Loucy (cell line): ENCODE measurements at regions not wholly inside any gene's neighbourhood (a gene's known extent, or its start where the extent isn't known, plus 50 kb on each side); places are given as distances from the start of the nearest gene placed in this dataset.
A peak's percentile ranks its signal among the peaks of the same experiment; 100 is the strongest.

Experiments
- H2AFZ ChIP-seq: fragments of 200-600 bp; sonication (generic); 2 replicates; pipeline ENCODE4 v1.6.0; 2016; ENCODE audit warnings: antibody characterized with exemption, mild to moderate bottlenecking, low read length, moderate library complexity
- H3F3A ChIP-seq: fragments of 200-600 bp; 2 replicates; pipeline ENCODE4 v1.6.0; 2016; ENCODE audit warnings: antibody characterized with exemption, low read depth, mild to moderate bottlenecking
- H3K27me3 ChIP-seq: fragments of 200-600 bp; sonication (generic); 2 replicates; pipeline ENCODE4 v1.6.1; 2014; ENCODE audit warnings: low read length, mild to moderate bottlenecking; ENCODE audit not compliant: insufficient read depth, poor library complexity, severe bottlenecking
- H3K36me3 ChIP-seq: fragments of 200-600 bp; sonication (generic); 2 replicates; pipeline ENCODE4 v1.6.1; 2016; ENCODE audit warnings: low read length; ENCODE audit not compliant: insufficient read depth
- H3K4me1 ChIP-seq: fragments of 200-600 bp; sonication (generic); 2 replicates; pipeline ENCODE4 v1.5.1; 2014; ENCODE audit warnings: low read length, mild to moderate bottlenecking; ENCODE audit not compliant: insufficient read depth, poor library complexity, severe bottlenecking
- H3K4me2 ChIP-seq: fragments of 200-600 bp; sonication (generic); 2 replicates; pipeline ENCODE4 v1.6.0; 2014; ENCODE audit warnings: antibody characterized with exemption, low read length, low read depth, mild to moderate bottlenecking; ENCODE audit not compliant: poor library complexity, severe bottlenecking
- H3K4me3 ChIP-seq: fragments of 200-600 bp; sonication (generic); 2 replicates; pipeline ENCODE4 v1.5.1; 2014; ENCODE audit warnings: low read length, mild to moderate bottlenecking, mixed read lengths; ENCODE audit not compliant: poor library complexity, severe bottlenecking
- H3K79me2 ChIP-seq: fragments of 200-600 bp; sonication (generic); 2 replicates; pipeline ENCODE4 v1.6.1; 2014; ENCODE audit warnings: low read length; ENCODE audit not compliant: insufficient read depth
- H3K9ac ChIP-seq: fragments of 200-600 bp; sonication (generic); 2 replicates; pipeline ENCODE4 v1.6.0; 2014; ENCODE audit warnings: mild to moderate bottlenecking, low read depth, low read length, moderate library complexity; ENCODE audit not compliant: poor library complexity, severe bottlenecking
- H3K9me2 ChIP-seq: fragments of 200-600 bp; sonication (generic); replicated peaks from 2 replicates; pipeline ENCODE4 v1.6.1; 2016; ENCODE audit warnings: low read depth, low read length, mixed read lengths
- H3K9me3 ChIP-seq: fragments of 200-600 bp; sonication (generic); 2 replicates; pipeline ENCODE4 v1.6.1; 2014; ENCODE audit warnings: mild to moderate bottlenecking, antibody characterized with exemption, low read length, low read depth; ENCODE audit not compliant: insufficient read depth
- H4K20me1 ChIP-seq: fragments of 200-600 bp; sonication (generic); 2 replicates; pipeline ENCODE4 v1.6.0; 2014; ENCODE audit warnings: antibody characterized with exemption, low read length, mild to moderate bottlenecking; ENCODE audit not compliant: insufficient read depth, poor library complexity, severe bottlenecking
- CTCF ChIP-seq: fragments of 200-600 bp; sonication (generic); conservative IDR thresholded peaks from 2 replicates; pipeline ENCODE4 v1.5.1; 2014; ENCODE audit warnings: mild to moderate bottlenecking, antibody characterized with exemption, low read length
- EZH2phosphoT487 ChIP-seq: fragments of 200-600 bp; IDR thresholded peaks from 2 replicates; pipeline ENCODE4 v1.6.1; 2018; ENCODE audit warnings: antibody characterized with exemption, mild to moderate bottlenecking, moderate library complexity, borderline replicate concordance

GRCh38 chr7:116100626-116101025, 70.1 kb upstream of the TFEC start:
- Histone ChIP-seq H3K36me3 (no peaks in the 10 kb centered on the region), H3K4me3 (no peak overlapping the region), H3K9me3 (no peaks in the 10 kb centered on the region), H3K9ac (no peak overlapping the region), H3K79me2 (no peaks in the 10 kb centered on the region), H3K4me1 (peaks cover 9% of the 10 kb centered on the region), H3K4me2 (no peak overlapping the region), H3K9me2 (no peaks in the 10 kb centered on the region), H3F3A (no peaks in the 10 kb centered on the region), H3K27me3 (no peaks in the 10 kb centered on the region), H4K20me1 (no peaks in the 10 kb centered on the region), H2AFZ (no peak overlapping the region)
- TF ChIP-seq EZH2phosphoT487 (no peak), CTCF (no peak)

DNA sequence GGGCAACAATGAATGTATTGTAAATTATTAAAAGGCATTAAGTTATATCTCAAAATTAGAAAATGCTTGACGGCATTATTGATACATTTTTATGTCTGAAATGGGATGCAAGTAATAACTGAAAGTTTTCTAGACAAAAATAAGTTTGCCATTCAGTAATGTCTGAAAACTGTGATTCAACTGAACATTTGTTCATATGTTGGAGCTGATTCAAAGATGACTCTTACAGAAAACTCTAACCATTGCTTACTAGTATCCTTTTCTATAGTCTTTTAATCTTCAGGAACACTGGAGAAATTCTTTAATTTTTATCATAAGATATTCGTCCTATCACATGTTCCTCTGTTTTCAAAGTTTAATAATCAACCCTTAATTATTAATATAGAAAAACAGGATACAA, 71.1 kb upstream of the TFEC start:
- H3K36me3 ChIP-seq = no peaks in the 10 kb centered on the region
- TF ChIP-seq EZH2phosphoT487 = no peak
- no peak for TF ChIP-seq CTCF
- no peaks in the 10 kb centered on the region for H3K9me2 ChIP-seq
- no peaks in the 10 kb centered on the region for H3K9me3 ChIP-seq
- H3K4me2 ChIP-seq = no peak overlapping the region
- no peaks in the 10 kb centered on the region for H4K20me1 ChIP-seq
- no peaks in the 10 kb centered on the region for H3K27me3 ChIP-seq
- no peak overlapping the region for H2AFZ ChIP-seq
- no peak overlapping the region for H3K4me3 ChIP-seq
- H3F3A ChIP-seq = no peaks in the 10 kb centered on the region
- H3K4me1 ChIP-seq = peaks cover 9% of the 10 kb centered on the region
- no peak overlapping the region for H3K9ac ChIP-seq
- no peaks in the 10 kb centered on the region for H3K79me2 ChIP-seq

GRCh38 chr7:116111475-116111874, 80.9 kb upstream of the TFEC start:
- H3K79me2 ChIP-seq = no peaks in the 10 kb centered on the region
- no peaks in the 10 kb centered on the region for H3K9me2 ChIP-seq
- H4K20me1 ChIP-seq = no peaks in the 10 kb centered on the region
- H3K4me3 ChIP-seq = no peak overlapping the region
- H3K4me1 ChIP-seq = peaks cover 14% of the 10 kb centered on the region
- H3F3A ChIP-seq = no peaks in the 10 kb centered on the region
- H3K36me3 ChIP-seq = no peaks in the 10 kb centered on the region
- H3K9me3 ChIP-seq = no peaks in the 10 kb centered on the region
- no peak for TF ChIP-seq CTCF
- TF ChIP-seq EZH2phosphoT487 = no peak
- peak overlapping the region; percentile 58 for H2AFZ ChIP-seq
- no peaks in the 10 kb centered on the region for H3K27me3 ChIP-seq
- H3K9ac ChIP-seq = no peak overlapping the region
- no peak overlapping the region for H3K4me2 ChIP-seq
